H1 (cell line): ENCODE measurements at regions not wholly inside any gene's neighbourhood (a gene's known extent, or its start where the extent isn't known, plus 50 kb on each side); places are given as distances from the start of the nearest gene placed in this dataset.

Source experiments
- ATF3 ChIP-seq: IDR thresholded peaks from 2 replicates; pipeline ENCODE4 v1.6.1; 2011; ENCODE audit warnings: low read depth, mild to moderate bottlenecking, low read length; ENCODE audit not compliant: insufficient read depth
- CTCF ChIP-seq, 3 experiments: IDR thresholded peaks; 1 replicate in 2 of 3; 2 replicates in 1 of 3; pipeline versions ENCODE4 v1.5.1 to v1.6.1; 2011; ENCODE audit warnings: low read length in 3 of 3, mild to moderate bottlenecking in 3 of 3, inconsistent platforms in 2 of 3, low read depth in 1 of 3, moderate library complexity in 1 of 3; ENCODE audit not compliant: insufficient read depth in 1 of 3; ENCODE audit errors: control extremely low read depth in 1 of 3
- EP300 ChIP-seq, 2 experiments: IDR thresholded peaks; 1 replicate in 1 of 2; 2 replicates in 1 of 2; pipeline ENCODE4 v1.6.1; 2011 to 2012; ENCODE audit warnings: low read depth in 2 of 2, low read length in 2 of 2, mild to moderate bottlenecking in 2 of 2, borderline replicate concordance in 1 of 2, inconsistent platforms in 1 of 2, moderate library complexity in 1 of 2
- EZH2 ChIP-seq: fragments of 200-600 bp; sonication (generic); IDR thresholded peaks from 2 replicates; pipeline ENCODE4 v1.7.1; 2012; ENCODE audit warnings: low read depth, mild to moderate bottlenecking, moderate library complexity, low read length, inconsistent platforms; ENCODE audit not compliant: severe bottlenecking
- MAX ChIP-seq: IDR thresholded peaks from 2 replicates; pipeline ENCODE4 v1.6.1; 2012; ENCODE audit warnings: inconsistent platforms
- POLR2A ChIP-seq, 2 experiments: IDR thresholded peaks; 1 replicate in 1 of 2; 2 replicates in 1 of 2; pipeline ENCODE4 v1.6.1; 2011; ENCODE audit warnings: low read depth in 2 of 2, low read length in 2 of 2, mild to moderate bottlenecking in 2 of 2; ENCODE audit errors: control extremely low read depth in 1 of 2
- POLR2AphosphoS5 ChIP-seq: IDR thresholded peaks from 2 replicates; pipeline ENCODE4 v1.6.1; 2011; ENCODE audit warnings: low read depth, low read length
- RAD21 ChIP-seq, 2 experiments: IDR thresholded peaks in 1 of 2; conservative IDR thresholded peaks in 1 of 2; 2 replicates each; pipeline ENCODE4 v1.6.1; 2011; ENCODE audit warnings: low read depth in 2 of 2, low read length in 2 of 2, improper control_type of control experiment in 1 of 2, inconsistent platforms in 1 of 2, mild to moderate bottlenecking in 1 of 2, moderate library complexity in 1 of 2
- TCF12 ChIP-seq: IDR thresholded peaks from 2 replicates; pipeline ENCODE4 v1.6.1; 2011; ENCODE audit warnings: low read depth, mild to moderate bottlenecking, low read length
- USF2 ChIP-seq: IDR thresholded peaks from 2 replicates; pipeline ENCODE4 v1.6.1; 2011; ENCODE audit warnings: low read length, improper control_type of control experiment

- TF ChIP-seq CTCF (IDR thresholded peaks at IDR 0.05; ENCODE audit: control extremely low read depth in 1 of 3, insufficient read depth in 1 of 3, low read depth in 1 of 3, low read length in 3 of 3), result no peak
- TF ChIP-seq POLR2A (IDR thresholded peaks at IDR 0.05; ENCODE audit: control extremely low read depth in 1 of 2, low read depth in 2 of 2, low read length in 2 of 2), result no peak
- no peak for TF ChIP-seq EZH2
- TF ChIP-seq POLR2AphosphoS5, result no peak
- no peak for TF ChIP-seq TCF12
- no peak for TF ChIP-seq USF2
- TF ChIP-seq MAX, result no peak
- no peak for TF ChIP-seq EP300 (IDR thresholded peaks at IDR 0.05; ENCODE audit: borderline replicate concordance in 1 of 2, low read depth in 2 of 2, low read length in 2 of 2)
- TF ChIP-seq RAD21 (IDR thresholded peaks at IDR 0.05 in 1 of 2, conservative IDR thresholded peaks at IDR 0.05 in 1 of 2; ENCODE audit: low read depth in 2 of 2, low read length in 2 of 2), result no peak
- TF ChIP-seq ATF3, result no peak
Measured at GRCh38 chr1:229124116-229124515, 146.8 kb upstream of the RAB4A start.
